ENCODE measurements at regions not wholly inside any gene's neighbourhood (a gene's known extent, or its start where the extent isn't known, plus 50 kb on each side); places are given as distances from the start of the nearest gene placed in this dataset.

DNA sequence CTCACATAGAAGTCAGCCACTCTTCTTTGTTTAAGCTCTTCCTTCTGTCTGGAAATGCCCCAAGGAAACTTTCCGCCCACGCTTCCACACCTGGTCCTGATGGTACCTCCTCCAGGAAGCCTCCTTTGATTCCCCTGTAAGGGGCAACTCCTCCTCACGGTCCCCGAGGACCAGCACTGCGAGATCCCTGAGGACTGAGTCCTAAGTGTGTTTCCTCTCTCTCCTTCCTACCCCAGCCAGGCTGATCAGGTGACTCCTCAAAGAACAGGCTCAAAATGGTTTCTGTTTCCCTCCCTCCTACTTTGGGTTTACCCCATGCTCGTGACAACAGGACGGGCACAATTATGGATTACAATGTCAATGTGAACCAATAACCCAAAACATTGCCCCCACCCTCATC is 63.0 kb upstream of the MED9 start:
- TF ChIP-seq NFATC4 (CRISPR knock-in tag; IDR thresholded peaks at IDR 0.05) (no peak), PRRX2 (CRISPR knock-in tag; IDR thresholded peaks at IDR 0.05) (no peak), GRHL2 (CRISPR knock-in tag; IDR thresholded peaks at IDR 0.05; ENCODE audit: insufficient replicate concordance, severe bottlenecking) (no peak), ZNF416 (CRISPR knock-in tag; IDR thresholded peaks at IDR 0.05) (no peak), TEAD1 (CRISPR knock-in tag; IDR thresholded peaks at IDR 0.05) (no peak), CBFB (CRISPR knock-in tag; IDR thresholded peaks at IDR 0.05; ENCODE audit: low read depth) (no peak), GTF2I (CRISPR knock-in tag; conservative IDR thresholded peaks at IDR 0.05) (no peak), OVOL2 (CRISPR knock-in tag; IDR thresholded peaks at IDR 0.05; ENCODE audit: borderline replicate concordance) (no peak), ATF1 (CRISPR knock-in tag; IDR thresholded peaks at IDR 0.05) (no peak), RORB (CRISPR knock-in tag; IDR thresholded peaks at IDR 0.05) (no peak), ZNF232 (CRISPR knock-in tag; IDR thresholded peaks at IDR 0.05) (no peak), ZNF423 (CRISPR knock-in tag; IDR thresholded peaks at IDR 0.05) (no peak), SP1 (CRISPR knock-in tag; conservative IDR thresholded peaks at IDR 0.05) (no peak)
- TF ChIP-seq, protein P1, sequence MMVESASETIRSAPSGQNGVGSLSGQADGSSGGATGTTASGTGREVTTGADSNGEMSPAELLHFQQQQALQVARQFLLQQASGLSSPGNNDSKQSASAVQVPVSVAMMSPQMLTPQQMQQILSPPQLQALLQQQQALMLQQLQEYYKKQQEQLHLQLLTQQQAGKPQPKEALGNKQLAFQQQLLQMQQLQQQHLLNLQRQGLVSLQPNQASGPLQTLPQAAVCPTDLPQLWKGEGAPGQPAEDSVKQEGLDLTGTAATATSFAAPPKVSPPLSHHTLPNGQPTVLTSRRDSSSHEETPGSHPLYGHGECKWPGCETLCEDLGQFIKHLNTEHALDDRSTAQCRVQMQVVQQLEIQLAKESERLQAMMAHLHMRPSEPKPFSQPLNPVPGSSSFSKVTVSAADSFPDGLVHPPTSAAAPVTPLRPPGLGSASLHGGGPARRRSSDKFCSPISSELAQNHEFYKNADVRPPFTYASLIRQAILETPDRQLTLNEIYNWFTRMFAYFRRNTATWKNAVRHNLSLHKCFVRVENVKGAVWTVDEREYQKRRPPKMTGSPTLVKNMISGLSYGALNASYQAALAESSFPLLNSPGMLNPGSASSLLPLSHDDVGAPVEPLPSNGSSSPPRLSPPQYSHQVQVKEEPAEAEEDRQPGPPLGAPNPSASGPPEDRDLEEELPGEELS (CRISPR knock-in tag; IDR thresholded peaks at IDR 0.05): no peak
- TF ChIP-seq, protein P2, sequence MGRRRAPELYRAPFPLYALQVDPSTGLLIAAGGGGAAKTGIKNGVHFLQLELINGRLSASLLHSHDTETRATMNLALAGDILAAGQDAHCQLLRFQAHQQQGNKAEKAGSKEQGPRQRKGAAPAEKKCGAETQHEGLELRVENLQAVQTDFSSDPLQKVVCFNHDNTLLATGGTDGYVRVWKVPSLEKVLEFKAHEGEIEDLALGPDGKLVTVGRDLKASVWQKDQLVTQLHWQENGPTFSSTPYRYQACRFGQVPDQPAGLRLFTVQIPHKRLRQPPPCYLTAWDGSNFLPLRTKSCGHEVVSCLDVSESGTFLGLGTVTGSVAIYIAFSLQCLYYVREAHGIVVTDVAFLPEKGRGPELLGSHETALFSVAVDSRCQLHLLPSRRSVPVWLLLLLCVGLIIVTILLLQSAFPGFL (CRISPR knock-in tag; IDR thresholded peaks at IDR 0.05; ENCODE audit: borderline replicate concordance): no peak
- TF ChIP-seq, protein P3, sequence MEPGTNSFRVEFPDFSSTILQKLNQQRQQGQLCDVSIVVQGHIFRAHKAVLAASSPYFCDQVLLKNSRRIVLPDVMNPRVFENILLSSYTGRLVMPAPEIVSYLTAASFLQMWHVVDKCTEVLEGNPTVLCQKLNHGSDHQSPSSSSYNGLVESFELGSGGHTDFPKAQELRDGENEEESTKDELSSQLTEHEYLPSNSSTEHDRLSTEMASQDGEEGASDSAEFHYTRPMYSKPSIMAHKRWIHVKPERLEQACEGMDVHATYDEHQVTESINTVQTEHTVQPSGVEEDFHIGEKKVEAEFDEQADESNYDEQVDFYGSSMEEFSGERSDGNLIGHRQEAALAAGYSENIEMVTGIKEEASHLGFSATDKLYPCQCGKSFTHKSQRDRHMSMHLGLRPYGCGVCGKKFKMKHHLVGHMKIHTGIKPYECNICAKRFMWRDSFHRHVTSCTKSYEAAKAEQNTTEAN (CRISPR knock-in tag; IDR thresholded peaks at IDR 0.05): no peak
- TF ChIP-seq, protein P4, sequence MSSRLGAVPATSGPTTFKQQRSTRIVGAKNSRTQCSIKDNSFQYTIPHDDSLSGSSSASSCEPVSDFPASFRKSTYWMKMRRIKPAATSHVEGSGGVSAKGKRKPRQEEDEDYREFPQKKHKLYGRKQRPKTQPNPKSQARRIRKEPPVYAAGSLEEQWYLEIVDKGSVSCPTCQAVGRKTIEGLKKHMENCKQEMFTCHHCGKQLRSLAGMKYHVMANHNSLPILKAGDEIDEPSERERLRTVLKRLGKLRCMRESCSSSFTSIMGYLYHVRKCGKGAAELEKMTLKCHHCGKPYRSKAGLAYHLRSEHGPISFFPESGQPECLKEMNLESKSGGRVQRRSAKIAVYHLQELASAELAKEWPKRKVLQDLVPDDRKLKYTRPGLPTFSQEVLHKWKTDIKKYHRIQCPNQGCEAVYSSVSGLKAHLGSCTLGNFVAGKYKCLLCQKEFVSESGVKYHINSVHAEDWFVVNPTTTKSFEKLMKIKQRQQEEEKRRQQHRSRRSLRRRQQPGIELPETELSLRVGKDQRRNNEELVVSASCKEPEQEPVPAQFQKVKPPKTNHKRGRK (CRISPR knock-in tag; IDR thresholded peaks at IDR 0.05; ENCODE audit: borderline replicate concordance): no peak
- TF ChIP-seq, protein P5, sequence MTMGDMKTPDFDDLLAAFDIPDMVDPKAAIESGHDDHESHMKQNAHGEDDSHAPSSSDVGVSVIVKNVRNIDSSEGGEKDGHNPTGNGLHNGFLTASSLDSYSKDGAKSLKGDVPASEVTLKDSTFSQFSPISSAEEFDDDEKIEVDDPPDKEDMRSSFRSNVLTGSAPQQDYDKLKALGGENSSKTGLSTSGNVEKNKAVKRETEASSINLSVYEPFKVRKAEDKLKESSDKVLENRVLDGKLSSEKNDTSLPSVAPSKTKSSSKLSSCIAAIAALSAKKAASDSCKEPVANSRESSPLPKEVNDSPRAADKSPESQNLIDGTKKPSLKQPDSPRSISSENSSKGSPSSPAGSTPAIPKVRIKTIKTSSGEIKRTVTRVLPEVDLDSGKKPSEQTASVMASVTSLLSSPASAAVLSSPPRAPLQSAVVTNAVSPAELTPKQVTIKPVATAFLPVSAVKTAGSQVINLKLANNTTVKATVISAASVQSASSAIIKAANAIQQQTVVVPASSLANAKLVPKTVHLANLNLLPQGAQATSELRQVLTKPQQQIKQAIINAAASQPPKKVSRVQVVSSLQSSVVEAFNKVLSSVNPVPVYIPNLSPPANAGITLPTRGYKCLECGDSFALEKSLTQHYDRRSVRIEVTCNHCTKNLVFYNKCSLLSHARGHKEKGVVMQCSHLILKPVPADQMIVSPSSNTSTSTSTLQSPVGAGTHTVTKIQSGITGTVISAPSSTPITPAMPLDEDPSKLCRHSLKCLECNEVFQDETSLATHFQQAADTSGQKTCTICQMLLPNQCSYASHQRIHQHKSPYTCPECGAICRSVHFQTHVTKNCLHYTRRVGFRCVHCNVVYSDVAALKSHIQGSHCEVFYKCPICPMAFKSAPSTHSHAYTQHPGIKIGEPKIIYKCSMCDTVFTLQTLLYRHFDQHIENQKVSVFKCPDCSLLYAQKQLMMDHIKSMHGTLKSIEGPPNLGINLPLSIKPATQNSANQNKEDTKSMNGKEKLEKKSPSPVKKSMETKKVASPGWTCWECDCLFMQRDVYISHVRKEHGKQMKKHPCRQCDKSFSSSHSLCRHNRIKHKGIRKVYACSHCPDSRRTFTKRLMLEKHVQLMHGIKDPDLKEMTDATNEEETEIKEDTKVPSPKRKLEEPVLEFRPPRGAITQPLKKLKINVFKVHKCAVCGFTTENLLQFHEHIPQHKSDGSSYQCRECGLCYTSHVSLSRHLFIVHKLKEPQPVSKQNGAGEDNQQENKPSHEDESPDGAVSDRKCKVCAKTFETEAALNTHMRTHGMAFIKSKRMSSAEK (CRISPR knock-in tag; IDR thresholded peaks at IDR 0.05; ENCODE audit: borderline replicate concordance): no peak
- TF ChIP-seq, protein P6, sequence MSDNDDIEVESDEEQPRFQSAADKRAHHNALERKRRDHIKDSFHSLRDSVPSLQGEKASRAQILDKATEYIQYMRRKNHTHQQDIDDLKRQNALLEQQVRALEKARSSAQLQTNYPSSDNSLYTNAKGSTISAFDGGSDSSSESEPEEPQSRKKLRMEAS (CRISPR knock-in tag; IDR thresholded peaks at IDR 0.05): no peak
- TF ChIP-seq, protein P7, sequence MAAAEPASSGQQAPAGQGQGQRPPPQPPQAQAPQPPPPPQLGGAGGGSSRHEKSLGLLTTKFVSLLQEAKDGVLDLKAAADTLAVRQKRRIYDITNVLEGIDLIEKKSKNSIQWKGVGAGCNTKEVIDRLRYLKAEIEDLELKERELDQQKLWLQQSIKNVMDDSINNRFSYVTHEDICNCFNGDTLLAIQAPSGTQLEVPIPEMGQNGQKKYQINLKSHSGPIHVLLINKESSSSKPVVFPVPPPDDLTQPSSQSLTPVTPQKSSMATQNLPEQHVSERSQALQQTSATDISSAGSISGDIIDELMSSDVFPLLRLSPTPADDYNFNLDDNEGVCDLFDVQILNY (CRISPR knock-in tag; IDR thresholded peaks at IDR 0.05): no peak
- H3K27ac Mint-ChIP-seq: 0 out of 2 replicates have a peak overlapping the region, but pooled peaks have one; percentile 42
- peaks cover 30% of the 10 kb centered on the region for H3K9me3 Mint-ChIP-seq
- ChIA-PET CTCF (interaction anchor here (0.9 to 1.1 kb wide), 2 partner anchors 49 to 83 kb away, joined by 3 to 4 read pairs; no protein-coding TSS in a partner anchor), POLR2A (no interaction called here)
- ATAC-seq: no peak
- DNase-seq (ENCODE audit: low spot score): no peak
- peaks cover 5% of the 10 kb centered on the region for H3K4me1 Mint-ChIP-seq
- no peaks in the 10 kb centered on the region for H3K36me3 Mint-ChIP-seq
- H3K27me3 Mint-ChIP-seq (ENCODE audit: low read depth): peaks cover 10% of the 10 kb centered on the region
- H3K4me3 Mint-ChIP-seq: no peak overlapping the region

Data from WTC11 (cell line).